HG03432 (cell line): ENCODE measurements at regions not wholly inside any gene's neighbourhood (a gene's known extent, or its start where the extent isn't known, plus 50 kb on each side); places are given as distances from the start of the nearest gene placed in this dataset.
A peak's percentile ranks its signal among the peaks of the same experiment; 100 is the strongest.
"Not testable (repeated sequence)": the region's sequence is repeated elsewhere in the genome, so short reads cannot be mapped to it uniquely, and the experiment has no call there.

Experiments used
- ATAC-seq: cut with Tn5 transposase; IDR thresholded peaks from one replicate; pipeline ENCODE4 v1.9.1; 2021; ENCODE audit warnings: mild to moderate bottlenecking, moderate library complexity; ENCODE audit not compliant: unreplicated experiment

- ATAC-seq: no peak
Observed at GRCh38 chr3:66910266-66911055, 87.6 kb upstream of the KBTBD8 start.

GRCh38 chr3:66912306-66912705 is 85.8 kb upstream of the KBTBD8 start:
- no peak for ATAC-seq

- no peak for ATAC-seq
Observed at GRCh38 chr3:66922058-66922457, 76.0 kb upstream of the KBTBD8 start.

- no peak for ATAC-seq
Observed at GRCh38 chr3:66923969-66924368, 74.1 kb upstream of the KBTBD8 start.

- no peak for ATAC-seq
Observed at GRCh38 chr3:66928252-66928651, 69.9 kb upstream of the KBTBD8 start.

GRCh38 chr3:66931291-66931690 is 66.8 kb upstream of the KBTBD8 start:
- no peak for ATAC-seq

- ATAC-seq: no peak
Observed at GRCh38 chr3:66931699-66932098, 66.4 kb upstream of the KBTBD8 start.

GRCh38 chr3:66933233-66933632 is 64.9 kb upstream of the KBTBD8 start:
- no peak for ATAC-seq

- no peak for ATAC-seq
Observed at GRCh38 chr3:66934041-66934440, 64.1 kb upstream of the KBTBD8 start.

GRCh38 chr3:66934725-66935124 is 63.4 kb upstream of the KBTBD8 start:
- ATAC-seq: no peak

GRCh38 chr3:66937041-66937440 is 61.1 kb upstream of the KBTBD8 start:
- ATAC-seq: not testable (repeated sequence)

- ATAC-seq: peak; percentile 90
Observed at GRCh38 chr3:66938338-66938963, 59.7 kb upstream of the KBTBD8 start.

- ATAC-seq: no peak
Observed at GRCh38 chr3:66948041-66948440, 50.1 kb upstream of the KBTBD8 start.
